Parathyroid adenoma (tissue), 2 donors: ENCODE measurements at regions not wholly inside any gene's neighbourhood (a gene's known extent, or its start where the extent isn't known, plus 50 kb on each side); places are given as distances from the start of the nearest gene placed in this dataset.

Experiments
- H2AFZ ChIP-seq: fragments of 300-600 bp; sonication (generic); one replicate; pipeline ENCODE4 v1.7.0; 2017; ENCODE audit warnings: antibody characterized with exemption, mild to moderate bottlenecking
- H3K27ac ChIP-seq: fragments of 300-600 bp; sonication (generic); one replicate; pipeline ENCODE4 v1.7.0; 2017
- H3K27me3 ChIP-seq: fragments of 300-600 bp; sonication (generic); one replicate; pipeline ENCODE4 v1.7.0; 2017; ENCODE audit warnings: low read length; ENCODE audit not compliant: control insufficient read depth, insufficient read depth
- H3K36me3 ChIP-seq: fragments of 300-600 bp; sonication (generic); one replicate; pipeline ENCODE4 v1.7.0; 2017; ENCODE audit warnings: low read length; ENCODE audit not compliant: control insufficient read depth, insufficient read depth
- H3K4me1 ChIP-seq: fragments of 300-600 bp; sonication (generic); one replicate; pipeline ENCODE4 v1.7.0; 2017; ENCODE audit warnings: control low read depth
- H3K4me2 ChIP-seq: fragments of 300-600 bp; sonication (generic); one replicate; pipeline ENCODE4 v1.7.0; 2017; ENCODE audit warnings: low read length
- H3K4me3 ChIP-seq: fragments of 300-600 bp; sonication (generic); one replicate; pipeline ENCODE4 v1.7.0; 2017; ENCODE audit warnings: low read depth, low read length
- H3K79me2 ChIP-seq: fragments of 300-600 bp; sonication (generic); one replicate; pipeline ENCODE4 v1.7.0; 2017; ENCODE audit warnings: control low read depth
- H3K9ac ChIP-seq: fragments of 300-600 bp; sonication (generic); one replicate; pipeline ENCODE4 v1.7.0; 2017; ENCODE audit warnings: mild to moderate bottlenecking
- H3K9me3 ChIP-seq: fragments of 300-600 bp; sonication (generic); one replicate; pipeline ENCODE4 v1.7.0; 2017; ENCODE audit warnings: low read length; ENCODE audit not compliant: control insufficient read depth
- TF ChIP-seq, protein P1 (sequence below): fragments of 300-600 bp; sonication (generic); IDR thresholded peaks from one replicate; pipeline ENCODE4 v1.7.0; 2017; ENCODE audit warnings: antibody characterized with exemption, mild to moderate bottlenecking
- donor health status: primary hyperparathyroidism.

DNA sequence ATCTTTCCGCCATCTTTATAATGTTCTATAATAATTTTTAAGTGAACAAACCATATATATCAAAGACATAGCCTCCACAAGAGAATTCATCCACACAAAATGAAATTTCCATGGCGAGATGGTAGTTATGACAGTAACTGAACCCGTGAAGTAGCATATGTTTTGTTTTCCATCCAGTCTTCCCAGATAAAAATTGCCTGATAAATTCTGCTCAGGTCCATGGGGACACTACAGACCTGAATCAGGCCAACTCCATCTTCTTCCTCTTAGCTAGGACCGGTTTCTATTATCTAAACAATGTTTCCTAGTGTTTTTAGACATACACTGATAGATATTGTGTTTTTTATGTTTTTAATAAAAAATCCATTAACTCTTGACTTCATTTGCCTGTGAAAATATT lies 235.7 kb downstream of the PLK2 start:
- no peak overlapping the region for H3K9ac ChIP-seq
- TF ChIP-seq, protein P1, sequence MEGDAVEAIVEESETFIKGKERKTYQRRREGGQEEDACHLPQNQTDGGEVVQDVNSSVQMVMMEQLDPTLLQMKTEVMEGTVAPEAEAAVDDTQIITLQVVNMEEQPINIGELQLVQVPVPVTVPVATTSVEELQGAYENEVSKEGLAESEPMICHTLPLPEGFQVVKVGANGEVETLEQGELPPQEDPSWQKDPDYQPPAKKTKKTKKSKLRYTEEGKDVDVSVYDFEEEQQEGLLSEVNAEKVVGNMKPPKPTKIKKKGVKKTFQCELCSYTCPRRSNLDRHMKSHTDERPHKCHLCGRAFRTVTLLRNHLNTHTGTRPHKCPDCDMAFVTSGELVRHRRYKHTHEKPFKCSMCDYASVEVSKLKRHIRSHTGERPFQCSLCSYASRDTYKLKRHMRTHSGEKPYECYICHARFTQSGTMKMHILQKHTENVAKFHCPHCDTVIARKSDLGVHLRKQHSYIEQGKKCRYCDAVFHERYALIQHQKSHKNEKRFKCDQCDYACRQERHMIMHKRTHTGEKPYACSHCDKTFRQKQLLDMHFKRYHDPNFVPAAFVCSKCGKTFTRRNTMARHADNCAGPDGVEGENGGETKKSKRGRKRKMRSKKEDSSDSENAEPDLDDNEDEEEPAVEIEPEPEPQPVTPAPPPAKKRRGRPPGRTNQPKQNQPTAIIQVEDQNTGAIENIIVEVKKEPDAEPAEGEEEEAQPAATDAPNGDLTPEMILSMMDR: no peak
- H3K27ac ChIP-seq: no peak overlapping the region
- H3K4me1 ChIP-seq: no peaks in the 10 kb centered on the region
- H3K36me3 ChIP-seq: no peaks in the 10 kb centered on the region
- H3K4me3 ChIP-seq: no peak overlapping the region
- H3K27me3 ChIP-seq: no peaks in the 10 kb centered on the region
- no peak overlapping the region for H3K4me2 ChIP-seq
- no peak overlapping the region for H2AFZ ChIP-seq
- H3K79me2 ChIP-seq: no peaks in the 10 kb centered on the region
- no peaks in the 10 kb centered on the region for H3K9me3 ChIP-seq

DNA sequence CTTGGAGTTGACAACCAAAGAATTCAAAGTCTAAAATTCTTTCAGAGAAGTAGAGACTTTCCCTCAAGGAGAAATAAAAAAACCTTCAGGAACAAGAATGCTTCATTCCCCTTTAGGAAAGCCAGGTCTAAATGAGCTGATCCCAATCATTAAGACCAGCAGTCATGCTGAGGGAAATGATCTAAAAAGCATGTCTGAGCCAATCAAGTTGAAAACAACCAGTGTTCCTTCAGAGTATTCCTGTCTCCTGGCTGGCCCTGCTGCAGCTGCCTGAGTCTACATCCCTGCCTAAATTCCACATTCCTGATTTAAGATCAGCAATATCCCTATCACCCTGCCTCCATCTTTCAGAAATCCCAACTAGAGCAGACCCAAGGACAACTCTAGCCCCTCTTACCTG lies 244.5 kb downstream of the PLK2 start:
- Histone ChIP-seq H2AFZ (no peak overlapping the region), H3K9me3 (no peaks in the 10 kb centered on the region), H3K9ac (no peak overlapping the region), H3K27ac (no peak overlapping the region), H3K4me3 (no peak overlapping the region), H3K4me2 (no peak overlapping the region), H3K4me1 (no peaks in the 10 kb centered on the region), H3K79me2 (no peaks in the 10 kb centered on the region), H3K27me3 (no peaks in the 10 kb centered on the region), H3K36me3 (no peaks in the 10 kb centered on the region)
- TF ChIP-seq, protein P1: no peak

DNA sequence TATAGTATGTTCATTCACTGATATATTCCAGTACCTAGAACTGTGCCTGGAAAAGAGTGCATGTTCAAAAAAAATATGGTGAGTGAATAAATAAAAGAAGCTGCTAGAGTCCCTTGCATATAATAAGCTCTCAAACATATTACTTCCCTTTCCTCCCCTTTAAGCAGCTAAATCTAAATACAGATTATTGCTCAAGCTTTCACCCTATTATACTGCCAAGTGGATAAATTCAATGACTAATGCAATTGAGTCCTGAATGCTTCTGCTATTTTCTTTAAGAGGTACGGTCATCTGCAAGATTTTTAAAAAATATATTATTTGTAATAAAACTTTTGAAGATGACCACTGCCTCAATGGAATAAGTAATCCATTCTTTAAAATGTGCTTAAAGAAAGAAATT lies 248.4 kb downstream of the PLK2 start:
- Histone ChIP-seq H3K4me2 (no peak overlapping the region), H3K36me3 (no peaks in the 10 kb centered on the region), H3K79me2 (no peaks in the 10 kb centered on the region), H3K27ac (no peak overlapping the region), H3K4me3 (no peak overlapping the region), H3K9ac (no peak overlapping the region), H3K9me3 (no peaks in the 10 kb centered on the region), H3K4me1 (no peaks in the 10 kb centered on the region), H2AFZ (no peak overlapping the region), H3K27me3 (no peaks in the 10 kb centered on the region)
- TF ChIP-seq, protein P1: no peak

DNA sequence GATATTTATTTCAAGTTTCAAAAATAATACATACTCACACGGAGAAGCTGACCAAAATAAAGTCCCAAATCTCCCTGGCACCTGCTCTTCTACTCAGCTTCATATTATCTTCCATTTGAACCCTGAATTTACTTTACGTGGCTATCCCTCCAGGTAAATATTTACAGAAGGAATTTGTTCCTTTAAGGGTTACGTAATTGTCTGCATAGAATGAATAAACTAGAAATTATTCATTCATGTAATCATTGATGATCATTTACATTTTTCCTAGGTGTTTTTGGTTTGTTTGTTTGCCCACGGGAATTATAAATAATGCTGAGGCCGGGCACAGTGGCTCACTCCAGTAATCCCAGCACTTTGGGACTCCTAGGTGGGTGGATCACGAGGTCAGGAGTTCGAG lies 251.2 kb downstream of the PLK2 start:
- Histone ChIP-seq H3K4me2 (no peak overlapping the region), H3K27me3 (no peaks in the 10 kb centered on the region), H2AFZ (no peak overlapping the region), H3K79me2 (no peaks in the 10 kb centered on the region), H3K4me1 (no peaks in the 10 kb centered on the region), H3K27ac (no peak overlapping the region), H3K36me3 (no peaks in the 10 kb centered on the region), H3K9ac (no peak overlapping the region), H3K4me3 (no peak overlapping the region), H3K9me3 (no peaks in the 10 kb centered on the region)
- TF ChIP-seq, protein P1: no peak

DNA sequence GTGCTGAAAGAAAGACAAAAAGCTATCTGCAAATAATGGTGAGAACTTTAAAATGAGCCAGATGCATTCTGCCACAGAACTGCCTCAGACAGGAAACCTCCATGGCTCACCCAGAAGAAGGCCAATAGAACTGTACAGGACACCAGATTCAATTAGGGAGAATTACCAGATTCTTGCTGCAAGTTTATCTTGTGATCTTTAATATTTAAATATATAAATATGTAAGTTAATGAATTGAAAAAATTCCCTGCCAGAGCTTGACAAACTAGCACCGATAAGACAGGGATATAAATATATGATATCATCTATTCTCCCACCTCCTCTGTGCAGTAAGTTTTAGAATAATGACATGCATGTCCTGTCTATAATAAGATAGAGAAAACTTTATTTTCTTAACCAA lies 252.8 kb downstream of the PLK2 start:
- H3K27ac ChIP-seq: no peak overlapping the region
- no peaks in the 10 kb centered on the region for H3K79me2 ChIP-seq
- H3K27me3 ChIP-seq: no peaks in the 10 kb centered on the region
- TF ChIP-seq, protein P1: no peak
- H3K9me3 ChIP-seq: no peaks in the 10 kb centered on the region
- no peaks in the 10 kb centered on the region for H3K36me3 ChIP-seq
- no peak overlapping the region for H2AFZ ChIP-seq
- no peaks in the 10 kb centered on the region for H3K4me1 ChIP-seq
- no peak overlapping the region for H3K4me2 ChIP-seq
- no peak overlapping the region for H3K4me3 ChIP-seq
- H3K9ac ChIP-seq: no peak overlapping the region
